GM18520 (cell line): ENCODE measurements at regions not wholly inside any gene's neighbourhood (a gene's known extent, or its start where the extent isn't known, plus 50 kb on each side); places are given as distances from the start of the nearest gene placed in this dataset.

ENCODE experiments used
- ATAC-seq: cut with Tn5 transposase; IDR thresholded peaks from one replicate; pipeline ENCODE4 v1.9.1; 2021; ENCODE audit not compliant: unreplicated experiment

GRCh38 chr2:118351796-118352195, 263.5 kb downstream of the INSIG2 start:
- ATAC-seq, result no peak

GRCh38 chr2:118350621-118351020, 262.4 kb downstream of the INSIG2 start:
- no peak for ATAC-seq

GRCh38 chr2:118349365-118349764, 261.1 kb downstream of the INSIG2 start:
- no peak for ATAC-seq

- no peak for ATAC-seq
Measured at GRCh38 chr2:118348380-118349034, 260.2 kb downstream of the INSIG2 start.

- ATAC-seq, result no peak
Measured at GRCh38 chr2:118345465-118345864, 257.2 kb downstream of the INSIG2 start.

- no peak for ATAC-seq
Measured at GRCh38 chr2:118340103-118340502, 251.8 kb downstream of the INSIG2 start.

- no peak for ATAC-seq
Measured at GRCh38 chr2:118339386-118339785, 251.1 kb downstream of the INSIG2 start.

- no peak for ATAC-seq
Measured at GRCh38 chr2:118333664-118334063, 245.4 kb downstream of the INSIG2 start.

- no peak for ATAC-seq
Measured at GRCh38 chr2:118325321-118325955, 237.2 kb downstream of the INSIG2 start.

- ATAC-seq, result no peak
Measured at GRCh38 chr2:118322406-118322805, 234.1 kb downstream of the INSIG2 start.

- ATAC-seq, result no peak
Measured at GRCh38 chr2:118321432-118322105, 233.3 kb downstream of the INSIG2 start.

GRCh38 chr2:118320658-118321057, 232.4 kb downstream of the INSIG2 start:
- ATAC-seq, result no peak

GRCh38 chr2:118320196-118320595, 231.9 kb downstream of the INSIG2 start:
- ATAC-seq, result no peak

- no peak for ATAC-seq
Measured at GRCh38 chr2:118319271-118319684, 231.0 kb downstream of the INSIG2 start.

- ATAC-seq, result no peak
Measured at GRCh38 chr2:118315606-118316005, 227.3 kb downstream of the INSIG2 start.

- ATAC-seq, result no peak
Measured at GRCh38 chr2:118312969-118313756, 224.9 kb downstream of the INSIG2 start.

GRCh38 chr2:118310681-118311429, 222.6 kb downstream of the INSIG2 start:
- ATAC-seq, result no peak

- ATAC-seq, result no peak
Measured at GRCh38 chr2:118309946-118310680, 221.8 kb downstream of the INSIG2 start.

- ATAC-seq, result no peak
Measured at GRCh38 chr2:118309257-118309945, 221.1 kb downstream of the INSIG2 start.
